Neural progenitor cell (in vitro differentiated cells): ENCODE measurements at regions not wholly inside any gene's neighbourhood (a gene's known extent, or its start where the extent isn't known, plus 50 kb on each side); places are given as distances from the start of the nearest gene placed in this dataset.
"Not testable (repeated sequence)": the region's sequence is repeated elsewhere in the genome, so short reads cannot be mapped to it uniquely, and the experiment has no call there.

ENCODE experiments used
- DNase-seq: peaks from one replicate; pipeline ENCODE4 v3.0.0-alpha.2; 2016; ENCODE audit warnings: low spot score
- H2AFZ ChIP-seq: fragments of 200-600 bp; sonication (generic); replicated peaks from 2 replicates; pipeline ENCODE4 v1.6.1; 2016; ENCODE audit warnings: antibody characterized with exemption
- H3F3A ChIP-seq: fragments of 200-600 bp; sonication (generic); 2 replicates; pipeline ENCODE4 v1.6.1; 2016; ENCODE audit warnings: antibody characterized with exemption, low read depth
- H3K27ac ChIP-seq: fragments of 200-600 bp; sonication (generic); 2 replicates; pipeline ENCODE4 v1.5.1; 2016; ENCODE audit warnings: mild to moderate bottlenecking
- H3K27me3 ChIP-seq: fragments of 200-600 bp; sonication (generic); 2 replicates; pipeline ENCODE4 v1.6.1; 2016; ENCODE audit warnings: mild to moderate bottlenecking, moderate library complexity
- H3K36me3 ChIP-seq: fragments of 200-600 bp; sonication (generic); 2 replicates; pipeline ENCODE4 v1.5.1; 2016
- H3K4me1 ChIP-seq: fragments of 200-600 bp; sonication (generic); 2 replicates; pipeline ENCODE4 v1.6.1; 2016; ENCODE audit warnings: mixed run types
- H3K4me2 ChIP-seq: fragments of 200-600 bp; sonication (generic); 2 replicates; pipeline ENCODE4 v1.6.1; 2016
- H3K4me3 ChIP-seq: fragments of 200-600 bp; sonication (generic); 2 replicates; pipeline ENCODE4 v1.5.1; 2016
- H3K79me2 ChIP-seq: fragments of 200-600 bp; sonication (generic); 2 replicates; pipeline ENCODE4 v1.6.1; 2016; ENCODE audit warnings: low read depth
- H3K9ac ChIP-seq: fragments of 200-600 bp; sonication (generic); 2 replicates; pipeline ENCODE4 v1.6.1; 2016
- H3K9me3 ChIP-seq: fragments of 200-600 bp; sonication (generic); 2 replicates; pipeline ENCODE4 v1.5.1; 2016; ENCODE audit warnings: low read depth
- H4K20me1 ChIP-seq: fragments of 200-600 bp; sonication (generic); 2 replicates; pipeline ENCODE4 v1.6.1; 2016; ENCODE audit warnings: low read depth
- H3K27ac Mint-ChIP-seq: 3 replicates; pipeline ENCODE4 v1.8.0; 2021; ENCODE audit warnings: mixed read lengths
- H3K27me3 Mint-ChIP-seq: 2 replicates; pipeline ENCODE4 v1.8.0; 2022; ENCODE audit warnings: low read depth, mild to moderate bottlenecking, inconsistent platforms, moderate library complexity, mixed read lengths; ENCODE audit not compliant: insufficient read depth
- H3K36me3 Mint-ChIP-seq: 3 replicates; pipeline ENCODE4 v1.8.0; 2021; ENCODE audit warnings: mixed read lengths
- H3K4me1 Mint-ChIP-seq: 3 replicates; pipeline ENCODE4 v1.8.0; 2021; ENCODE audit warnings: mixed read lengths
- H3K4me3 Mint-ChIP-seq: 3 replicates; pipeline ENCODE4 v1.8.0; 2021; ENCODE audit warnings: mild to moderate bottlenecking, moderate library complexity, mixed read lengths
- H3K9me3 Mint-ChIP-seq: 3 replicates; pipeline ENCODE4 v1.8.0; 2020; ENCODE audit warnings: mixed read lengths
- CTCF ChIP-seq: fragments of 200-600 bp; sonication (generic); IDR thresholded peaks from 2 replicates; pipeline ENCODE4 v1.5.1; 2017; ENCODE audit warnings: antibody characterized with exemption, mild to moderate bottlenecking
- EZH2 ChIP-seq: fragments of 200-600 bp; sonication (generic); IDR thresholded peaks from 2 replicates; pipeline ENCODE4 v1.6.1; 2017; ENCODE audit warnings: antibody characterized with exemption, mild to moderate bottlenecking, moderate library complexity
- EZH2phosphoT487 ChIP-seq: fragments of 200-600 bp; sonication (generic); IDR thresholded peaks from 2 replicates; pipeline ENCODE4 v1.6.1; 2017; ENCODE audit warnings: antibody characterized with exemption

GRCh38 chr6:3966426-3966825 is 112.5 kb downstream of the FAM217A start:
- peaks cover 2% of the 10 kb centered on the region for H3K36me3 Mint-ChIP-seq
- H3K4me1 Mint-ChIP-seq: peaks cover 15% of the 10 kb centered on the region
- Histone ChIP-seq H3K27ac (no peak overlapping the region), H3K4me2 (no peak overlapping the region), H4K20me1 (no peaks in the 10 kb centered on the region), H3K79me2 (no peaks in the 10 kb centered on the region), H3K9ac (no peak overlapping the region), H3K9me3 (no peaks in the 10 kb centered on the region), H3K27me3 (no peaks in the 10 kb centered on the region), H3F3A (no peaks in the 10 kb centered on the region), H3K4me1 (no peaks in the 10 kb centered on the region), H2AFZ (no peak overlapping the region), H3K36me3 (no peaks in the 10 kb centered on the region), H3K4me3 (no peak overlapping the region)
- no peaks in the 10 kb centered on the region for H3K27me3 Mint-ChIP-seq
- H3K9me3 Mint-ChIP-seq: no peaks in the 10 kb centered on the region
- TF ChIP-seq EZH2: no peak
- no peak for TF ChIP-seq EZH2phosphoT487
- no peak for TF ChIP-seq CTCF
- DNase-seq: no peak
- H3K27ac Mint-ChIP-seq: no peak overlapping the region
- H3K4me3 Mint-ChIP-seq: no peak overlapping the region

GRCh38 chr6:3970097-3970496 is 108.8 kb downstream of the FAM217A start:
- H3K4me1 Mint-ChIP-seq: no peaks in the 10 kb centered on the region
- H3K9me3 Mint-ChIP-seq: no peaks in the 10 kb centered on the region
- H3K4me3 Mint-ChIP-seq: no peak overlapping the region
- H2AFZ ChIP-seq: no peak overlapping the region
- H3K4me2 ChIP-seq: no peak overlapping the region
- no peak overlapping the region for H3K9ac ChIP-seq
- no peak overlapping the region for H3K4me3 ChIP-seq
- no peak for TF ChIP-seq EZH2
- no peak for TF ChIP-seq EZH2phosphoT487
- no peak for TF ChIP-seq CTCF
- no peaks in the 10 kb centered on the region for H3K36me3 ChIP-seq
- H3F3A ChIP-seq: no peaks in the 10 kb centered on the region
- H3K79me2 ChIP-seq: no peaks in the 10 kb centered on the region
- no peak overlapping the region for H3K27ac ChIP-seq
- H3K27ac Mint-ChIP-seq: no peak overlapping the region
- H3K9me3 ChIP-seq: no peaks in the 10 kb centered on the region
- H4K20me1 ChIP-seq: no peaks in the 10 kb centered on the region
- H3K36me3 Mint-ChIP-seq: peaks cover 2% of the 10 kb centered on the region
- H3K4me1 ChIP-seq: no peaks in the 10 kb centered on the region
- peaks cover 2% of the 10 kb centered on the region for H3K27me3 Mint-ChIP-seq
- no peaks in the 10 kb centered on the region for H3K27me3 ChIP-seq
- no peak for DNase-seq

- not testable (repeated sequence) for H3K4me3 ChIP-seq, H3K9ac ChIP-seq, H3K4me2 ChIP-seq, H3K36me3 ChIP-seq, H3K4me3 Mint-ChIP-seq, DNase-seq, H3K9me3 ChIP-seq, H2AFZ ChIP-seq, H3K79me2 ChIP-seq, H3K4me1 ChIP-seq, H3K36me3 Mint-ChIP-seq, H3K9me3 Mint-ChIP-seq, H4K20me1 ChIP-seq, H3K27ac ChIP-seq, H3K27me3 ChIP-seq, H3K4me1 Mint-ChIP-seq, H3F3A ChIP-seq, H3K27me3 Mint-ChIP-seq, H3K27ac Mint-ChIP-seq
These were observed 105.8 kb downstream of the FAM217A start for GRCh38 chr6:3973152-3973551.

GRCh38 chr6:3977875-3978711 is 100.8 kb downstream of the FAM217A start:
- peak; percentile 53 for DNase-seq
- H3K4me3 Mint-ChIP-seq: no peak overlapping the region
- Histone ChIP-seq H3K9me3 (no peaks in the 10 kb centered on the region), H3K27ac (no peak overlapping the region), H3K4me1 (no peaks in the 10 kb centered on the region), H2AFZ (no peak overlapping the region), H4K20me1 (no peaks in the 10 kb centered on the region), H3K27me3 (no peaks in the 10 kb centered on the region), H3F3A (no peaks in the 10 kb centered on the region), H3K36me3 (peaks cover 5% of the 10 kb centered on the region), H3K79me2 (peaks cover 8% of the 10 kb centered on the region), H3K4me2 (no peak overlapping the region), H3K4me3 (no peak overlapping the region), H3K9ac (no peak overlapping the region)
- peaks cover 4% of the 10 kb centered on the region for H3K27me3 Mint-ChIP-seq
- peak overlapping the region; percentile 69 for H3K27ac Mint-ChIP-seq
- H3K9me3 Mint-ChIP-seq: no peaks in the 10 kb centered on the region
- H3K4me1 Mint-ChIP-seq: peaks cover 2% of the 10 kb centered on the region
- H3K36me3 Mint-ChIP-seq: peaks cover 7% of the 10 kb centered on the region
- TF ChIP-seq EZH2phosphoT487 (no peak), EZH2 (no peak), CTCF (peak; percentile 67)

GRCh38 chr6:3978966-3979365 is 100.0 kb downstream of the FAM217A start:
- H3K4me2 ChIP-seq, H3K9me3 Mint-ChIP-seq, H3K27me3 ChIP-seq, H3K4me3 ChIP-seq, H4K20me1 ChIP-seq, H3K9me3 ChIP-seq, H3K36me3 ChIP-seq, H3K27ac ChIP-seq, H3K9ac ChIP-seq, H3K27ac Mint-ChIP-seq, DNase-seq, H3K27me3 Mint-ChIP-seq, H3K4me3 Mint-ChIP-seq, H3F3A ChIP-seq, H2AFZ ChIP-seq, H3K4me1 Mint-ChIP-seq, H3K4me1 ChIP-seq: not testable (repeated sequence)
- peaks cover 10% of the 10 kb centered on the region for H3K79me2 ChIP-seq
- H3K36me3 Mint-ChIP-seq: peaks cover 10% of the 10 kb centered on the region
